ENCODE measurements at regions not wholly inside any gene's neighbourhood (a gene's known extent, or its start where the extent isn't known, plus 50 kb on each side); places are given as distances from the start of the nearest gene placed in this dataset.

GRCh38 chr2:42846932-42847595, 54.7 kb upstream of the HAAO start:
- TF ChIP-seq CTCF (IDR thresholded peaks at IDR 0.05; ENCODE audit: insufficient read depth, missing control alignments), result no peak
- FAIRE-seq (no peak), DNase-seq (ENCODE audit: insufficient read length, low spot score) (no peak)

- FAIRE-seq (no peak), DNase-seq (ENCODE audit: insufficient read length, low spot score) (no peak)
- no peak for TF ChIP-seq CTCF (IDR thresholded peaks at IDR 0.05; ENCODE audit: insufficient read depth, missing control alignments)
These were observed 53.6 kb upstream of the HAAO start for GRCh38 chr2:42846026-42846425.

- no peak for FAIRE-seq
- no peak for DNase-seq (ENCODE audit: insufficient read length, low spot score)
- TF ChIP-seq CTCF (IDR thresholded peaks at IDR 0.05; ENCODE audit: insufficient read depth, missing control alignments), result no peak
These were observed 52.8 kb upstream of the HAAO start for GRCh38 chr2:42844901-42845821.

- DNase-seq (ENCODE audit: insufficient read length, low spot score) (no peak), FAIRE-seq (no peak)
These were observed 52.0 kb upstream of the HAAO start for GRCh38 chr2:42844366-42844765.

GRCh38 chr2:42843611-42844010, 51.2 kb upstream of the HAAO start:
- no peak for DNase-seq (ENCODE audit: insufficient read length, low spot score)
- no peak for TF ChIP-seq CTCF (IDR thresholded peaks at IDR 0.05; ENCODE audit: insufficient read depth, missing control alignments)
- FAIRE-seq, result no peak

More at GRCh38 chr2:42844366-42844765, 52.0 kb upstream of the HAAO start:
- TF ChIP-seq CTCF (IDR thresholded peaks at IDR 0.05; ENCODE audit: insufficient read depth, missing control alignments), result no peak

GRCh38 chr2:42843131-42843530, 50.7 kb upstream of the HAAO start:
- no peak for TF ChIP-seq CTCF (IDR thresholded peaks at IDR 0.05; ENCODE audit: insufficient read depth, missing control alignments)
- no peak for FAIRE-seq

GRCh38 chr2:42842466-42842865, 50.1 kb upstream of the HAAO start:
- no peak for FAIRE-seq
- TF ChIP-seq CTCF (IDR thresholded peaks at IDR 0.05; ENCODE audit: insufficient read depth, missing control alignments), result no peak
- DNase-seq (ENCODE audit: insufficient read length, low spot score), result no peak

More at GRCh38 chr2:42843131-42843530, 50.7 kb upstream of the HAAO start:
- no peak for DNase-seq (ENCODE audit: insufficient read length, low spot score)
